MM.1S (cell line): ENCODE measurements at regions not wholly inside any gene's neighbourhood (a gene's known extent, or its start where the extent isn't known, plus 50 kb on each side); places are given as distances from the start of the nearest gene placed in this dataset.

Source experiments
- DNase-seq: peaks from one replicate; pipeline ENCODE4 v3.0.0-alpha.2; 2015
- H2AFZ ChIP-seq: fragments of 300-600 bp; sonication (generic); 2 replicates; pipeline ENCODE4 v1.6.0; 2016; ENCODE audit warnings: antibody characterized with exemption, low read length
- H3F3A ChIP-seq: fragments of 300-600 bp; sonication (generic); 2 replicates; pipeline ENCODE4 v1.6.1; 2016; ENCODE audit warnings: mild to moderate bottlenecking, antibody characterized with exemption, low read length, moderate library complexity, mixed read lengths; ENCODE audit not compliant: insufficient read depth
- H3K27ac ChIP-seq: fragments of 300-600 bp; sonication (generic); 2 replicates; pipeline ENCODE4 v1.5.1; 2016; ENCODE audit warnings: mild to moderate bottlenecking, low read length
- H3K27me3 ChIP-seq: fragments of 300-600 bp; sonication (generic); replicated peaks from 2 replicates; pipeline ENCODE4 v1.6.0; 2016; ENCODE audit warnings: low read length; ENCODE audit not compliant: insufficient read depth
- H3K36me3 ChIP-seq: fragments of 300-600 bp; sonication (generic); replicated peaks from 2 replicates; pipeline ENCODE4 v1.6.1; 2016; ENCODE audit warnings: mild to moderate bottlenecking, low read length, mixed read lengths; ENCODE audit not compliant: insufficient read depth
- H3K4me1 ChIP-seq: fragments of 300-600 bp; sonication (generic); 2 replicates; pipeline ENCODE4 v1.6.1; 2016; ENCODE audit warnings: low read length, mixed read lengths
- H3K4me2 ChIP-seq: fragments of 300-600 bp; sonication (generic); 2 replicates; pipeline ENCODE4 v1.6.0; 2016; ENCODE audit warnings: low read depth, low read length
- H3K4me3 ChIP-seq: fragments of 300-600 bp; sonication (generic); 2 replicates; pipeline ENCODE4 v1.5.1; 2016; ENCODE audit warnings: low read length, mixed read lengths
- H3K79me2 ChIP-seq: fragments of 300-600 bp; sonication (generic); 2 replicates; pipeline ENCODE4 v1.6.1; 2016; ENCODE audit warnings: mixed run types, low read length, mixed read lengths
- H3K9ac ChIP-seq: fragments of 300-600 bp; sonication (generic); 2 replicates; pipeline ENCODE4 v1.6.1; 2016; ENCODE audit warnings: low read length, mixed read lengths
- H3K9me2 ChIP-seq: fragments of 300-600 bp; sonication (generic); replicated peaks from 2 replicates; pipeline ENCODE4 v1.6.1; 2016; ENCODE audit warnings: mild to moderate bottlenecking, low read length, mixed read lengths; ENCODE audit not compliant: insufficient read depth
- H3K9me3 ChIP-seq: fragments of 300-600 bp; sonication (generic); replicated peaks from 2 replicates; pipeline ENCODE4 v1.6.1; 2016; ENCODE audit warnings: mild to moderate bottlenecking, low read length, mixed read lengths; ENCODE audit not compliant: insufficient read depth
- H4K20me1 ChIP-seq: fragments of 300-600 bp; sonication (generic); 2 replicates; pipeline ENCODE4 v1.6.1; 2016; ENCODE audit warnings: mild to moderate bottlenecking, low read length, moderate library complexity, mixed read lengths; ENCODE audit not compliant: insufficient read depth
- EZH2 ChIP-seq: fragments of 300-600 bp; sonication (generic); optimal IDR thresholded peaks from 2 replicates; pipeline ENCODE3; 2017; ENCODE audit warnings: low read depth, mild to moderate bottlenecking, antibody characterized with exemption, low read length, mixed read lengths
- EZH2phosphoT487 ChIP-seq: fragments of 300-600 bp; sonication (generic); IDR thresholded peaks from 2 replicates; pipeline ENCODE4 v1.6.1; 2018; ENCODE audit warnings: antibody characterized with exemption, low read length
- TF ChIP-seq, protein P1 (sequence below): fragments of 300-600 bp; sonication (generic); IDR thresholded peaks from 2 replicates; pipeline ENCODE4 v1.5.1; 2016; ENCODE audit warnings: antibody characterized with exemption, low read length, mixed read lengths

DNA sequence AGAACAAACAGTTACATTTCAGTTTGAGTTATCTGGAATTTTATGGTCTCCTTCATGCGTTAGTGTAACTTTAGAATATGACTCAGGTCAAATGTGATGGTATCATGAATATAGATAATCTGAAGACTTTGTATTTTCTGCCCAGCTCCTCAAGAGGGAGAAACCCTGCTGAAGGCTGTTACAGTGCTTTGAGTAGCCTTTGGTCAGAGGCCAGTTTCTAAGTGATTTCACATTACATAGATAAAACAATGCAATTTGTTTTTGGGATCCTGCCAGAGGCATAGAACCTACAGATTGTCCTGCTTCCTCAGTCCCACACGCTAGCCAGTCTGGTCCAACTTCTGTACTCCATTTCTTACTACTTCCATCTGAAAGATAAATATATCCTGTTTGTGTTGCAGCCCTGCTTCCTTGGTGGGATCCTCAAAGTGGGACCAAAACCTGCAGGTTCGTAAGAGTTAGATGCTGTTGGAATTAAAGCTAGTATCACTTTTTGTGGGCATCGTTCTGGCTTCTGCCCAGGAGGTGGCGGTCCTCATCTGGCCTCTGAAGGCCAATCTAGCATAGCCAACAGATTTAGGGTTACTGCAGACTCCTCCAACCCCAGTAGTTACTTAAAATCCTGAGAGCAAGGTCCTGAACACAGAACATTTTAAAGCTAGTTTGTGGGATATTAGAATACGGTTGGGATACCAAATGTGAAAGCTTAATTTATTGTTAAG lies 645.8 kb upstream of the USP24 start:
- Histone ChIP-seq H4K20me1 (no peaks in the 10 kb centered on the region), H3K9me3 (no peaks in the 10 kb centered on the region), H3F3A (no peaks in the 10 kb centered on the region), H3K27me3 (no peaks in the 10 kb centered on the region), H3K4me2 (no peak overlapping the region), H3K79me2 (no peaks in the 10 kb centered on the region), H3K9ac (no peak overlapping the region), H3K4me3 (no peak overlapping the region), H3K4me1 (no peaks in the 10 kb centered on the region), H2AFZ (no peak overlapping the region), H3K36me3 (no peaks in the 10 kb centered on the region), H3K9me2 (no peaks in the 10 kb centered on the region), H3K27ac (no peak overlapping the region)
- DNase-seq = no peak
- TF ChIP-seq, protein P1, sequence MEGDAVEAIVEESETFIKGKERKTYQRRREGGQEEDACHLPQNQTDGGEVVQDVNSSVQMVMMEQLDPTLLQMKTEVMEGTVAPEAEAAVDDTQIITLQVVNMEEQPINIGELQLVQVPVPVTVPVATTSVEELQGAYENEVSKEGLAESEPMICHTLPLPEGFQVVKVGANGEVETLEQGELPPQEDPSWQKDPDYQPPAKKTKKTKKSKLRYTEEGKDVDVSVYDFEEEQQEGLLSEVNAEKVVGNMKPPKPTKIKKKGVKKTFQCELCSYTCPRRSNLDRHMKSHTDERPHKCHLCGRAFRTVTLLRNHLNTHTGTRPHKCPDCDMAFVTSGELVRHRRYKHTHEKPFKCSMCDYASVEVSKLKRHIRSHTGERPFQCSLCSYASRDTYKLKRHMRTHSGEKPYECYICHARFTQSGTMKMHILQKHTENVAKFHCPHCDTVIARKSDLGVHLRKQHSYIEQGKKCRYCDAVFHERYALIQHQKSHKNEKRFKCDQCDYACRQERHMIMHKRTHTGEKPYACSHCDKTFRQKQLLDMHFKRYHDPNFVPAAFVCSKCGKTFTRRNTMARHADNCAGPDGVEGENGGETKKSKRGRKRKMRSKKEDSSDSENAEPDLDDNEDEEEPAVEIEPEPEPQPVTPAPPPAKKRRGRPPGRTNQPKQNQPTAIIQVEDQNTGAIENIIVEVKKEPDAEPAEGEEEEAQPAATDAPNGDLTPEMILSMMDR = no peak
- no peak for TF ChIP-seq EZH2
- no peak for TF ChIP-seq EZH2phosphoT487

DNA sequence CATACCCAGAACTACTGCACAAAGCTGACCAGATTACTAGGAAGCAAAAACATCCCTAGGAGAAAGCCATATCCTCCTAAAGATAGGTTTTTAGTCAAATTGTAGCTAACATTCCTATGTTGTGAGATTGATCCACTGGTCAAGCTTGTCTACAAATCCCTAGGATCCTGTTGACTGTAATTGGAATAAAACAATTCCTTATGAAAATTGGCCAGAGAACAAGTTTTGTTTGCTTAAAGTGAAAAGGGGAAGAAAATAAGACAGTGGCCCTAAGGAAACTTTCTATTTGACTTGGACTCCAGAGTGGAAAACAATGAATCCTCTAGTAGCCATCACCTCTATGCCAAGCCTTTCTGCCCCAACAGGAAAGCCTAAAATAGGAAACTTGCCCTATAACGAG lies 645.2 kb upstream of the USP24 start:
- Histone ChIP-seq H2AFZ (no peak overlapping the region), H3K9me3 (no peaks in the 10 kb centered on the region), H3K36me3 (no peaks in the 10 kb centered on the region), H3K4me3 (no peak overlapping the region), H3K4me2 (no peak overlapping the region), H4K20me1 (no peaks in the 10 kb centered on the region), H3K9me2 (no peaks in the 10 kb centered on the region), H3F3A (no peaks in the 10 kb centered on the region), H3K27ac (no peak overlapping the region), H3K27me3 (no peaks in the 10 kb centered on the region), H3K9ac (no peak overlapping the region), H3K4me1 (no peaks in the 10 kb centered on the region), H3K79me2 (no peaks in the 10 kb centered on the region)
- TF ChIP-seq EZH2phosphoT487 = no peak
- TF ChIP-seq, protein P1 = no peak
- TF ChIP-seq EZH2 = no peak
- DNase-seq = no peak

DNA sequence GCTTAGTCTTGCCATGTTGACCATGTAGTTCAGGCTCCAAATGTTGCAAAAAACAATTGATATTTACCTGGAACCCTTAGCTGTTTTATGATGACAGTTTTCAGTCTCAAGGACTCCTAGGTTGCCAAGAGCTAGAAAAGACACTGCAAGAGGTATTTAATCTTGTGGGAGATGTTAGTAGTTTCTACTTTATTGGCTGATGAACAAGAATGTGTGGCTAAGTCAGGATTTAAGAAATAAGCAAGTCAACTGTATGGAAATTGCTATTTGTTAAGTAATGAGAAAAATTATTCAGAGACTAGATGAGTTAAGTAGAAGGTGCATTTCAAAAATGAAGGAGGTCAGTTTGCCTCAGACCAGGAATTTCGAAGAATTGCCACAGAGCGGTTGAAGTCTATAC lies 639.7 kb upstream of the USP24 start:
- Histone ChIP-seq H3K9ac (no peak overlapping the region), H3K4me2 (no peak overlapping the region), H3K27me3 (no peaks in the 10 kb centered on the region), H3K9me3 (no peaks in the 10 kb centered on the region), H3F3A (no peaks in the 10 kb centered on the region), H2AFZ (no peak overlapping the region), H4K20me1 (no peaks in the 10 kb centered on the region), H3K27ac (no peak overlapping the region), H3K79me2 (no peaks in the 10 kb centered on the region), H3K36me3 (no peaks in the 10 kb centered on the region), H3K4me1 (no peaks in the 10 kb centered on the region), H3K4me3 (no peak overlapping the region), H3K9me2 (no peaks in the 10 kb centered on the region)
- no peak for DNase-seq
- TF ChIP-seq EZH2 (no peak), EZH2phosphoT487 (no peak)
- TF ChIP-seq, protein P1 = no peak
